CD4-positive, CD25-positive, alpha-beta regulatory T cell (primary cell): ENCODE measurements at regions not wholly inside any gene's neighbourhood (a gene's known extent, or its start where the extent isn't known, plus 50 kb on each side); places are given as distances from the start of the nearest gene placed in this dataset.

Experiments used
- ATAC-seq, 2 donors: fragments of 150-1000 bp; cut with Tn5 transposase; one replicate each; pipeline ENCODE4 v1.10.0; 2021; ENCODE audit warnings: low read depth in 2 of 2, moderate number of reproducible peaks in 2 of 2, moderate library complexity in 1 of 2
- DNase-seq, 3 donors: peaks; one replicate each; pipeline versions ENCODE4 v3.0.0 to v3.0.0-alpha.2; 2012 to 2022; ENCODE audit warnings: mixed read lengths in 1 of 3
- H3K27ac ChIP-seq: one replicate; pipeline ENCODE4 v1.7.0; 2013; ENCODE audit warnings: mild to moderate bottlenecking, low read length; ENCODE audit not compliant: insufficient read depth, poor library complexity, severe bottlenecking
- H3K27me3 ChIP-seq: one replicate; pipeline ENCODE4 v1.7.0; 2013; ENCODE audit warnings: low read length; ENCODE audit not compliant: control insufficient read depth, insufficient read depth
- H3K36me3 ChIP-seq: one replicate; pipeline ENCODE4 v1.7.0; 2013; ENCODE audit warnings: mild to moderate bottlenecking, low read length, moderate library complexity; ENCODE audit not compliant: control insufficient read depth, insufficient read depth
- H3K4me1 ChIP-seq: 2 replicates; pipeline ENCODE4 v1.7.0; 2013; ENCODE audit warnings: mild to moderate bottlenecking, low read length; ENCODE audit not compliant: insufficient read depth, control insufficient read depth, poor library complexity, severe bottlenecking
- H3K4me3 ChIP-seq: one replicate; pipeline ENCODE4 v1.7.0; 2013; ENCODE audit warnings: low read depth, mild to moderate bottlenecking, low read length, moderate library complexity
- H3K9me3 ChIP-seq, 2 experiments: 1 replicate in 1 of 2; 2 replicates in 1 of 2; pipeline ENCODE4 v1.7.0; 2013; ENCODE audit warnings: low read length in 2 of 2, mild to moderate bottlenecking in 1 of 2, moderate library complexity in 1 of 2; ENCODE audit not compliant: control insufficient read depth in 2 of 2
- H3K27ac Mint-ChIP-seq, 3 donors: one replicate each; pipeline ENCODE4 v1.8.0; 2020 to 2022; ENCODE audit warnings: mild to moderate bottlenecking in 3 of 3, mixed read lengths in 3 of 3, moderate library complexity in 2 of 3
- H3K27me3 Mint-ChIP-seq: one replicate; pipeline ENCODE4 v1.8.0; 2022; ENCODE audit warnings: mild to moderate bottlenecking, mixed read lengths
- H3K36me3 Mint-ChIP-seq: one replicate; pipeline ENCODE4 v1.8.0; 2020; ENCODE audit warnings: mixed read lengths
- H3K4me1 Mint-ChIP-seq, 4 donors: one replicate each; pipeline ENCODE4 v1.8.0; 2020 to 2022; ENCODE audit warnings: mixed read lengths in 4 of 4, mild to moderate bottlenecking in 1 of 4
- H3K4me3 Mint-ChIP-seq, 4 donors: one replicate each; pipeline ENCODE4 v1.8.0; 2020 to 2022; ENCODE audit warnings: mild to moderate bottlenecking in 4 of 4, mixed read lengths in 4 of 4, moderate library complexity in 3 of 4
- H3K9me3 Mint-ChIP-seq, 7 donors: one replicate each; pipeline ENCODE4 v1.8.0; 2020 to 2022; ENCODE audit warnings: mixed read lengths in 7 of 7, mild to moderate bottlenecking in 3 of 7, moderate library complexity in 2 of 7

GRCh38 chr17:54795046-54795445, 105.6 kb upstream of the TOM1L1 start:
- Mint-ChIP-seq H3K4me3 (no peak overlapping the region), H3K36me3 (no peaks in the 10 kb centered on the region), H3K4me1 (no peaks in the 10 kb centered on the region), H3K27me3 (peaks cover 4% of the 10 kb centered on the region), H3K9me3 (peaks cover 0 to 8% (median 2%) of the 10 kb centered on the region in 7 donors), H3K27ac (no peak overlapping the region)
- Histone ChIP-seq H3K9me3 (no peaks in the 10 kb centered on the region), H3K27ac (no peak overlapping the region), H3K36me3 (no peaks in the 10 kb centered on the region), H3K27me3 (no peaks in the 10 kb centered on the region), H3K4me3 (no peak overlapping the region), H3K4me1 (no peaks in the 10 kb centered on the region)
- DNase-seq, result no peak
- no peak for ATAC-seq

DNA sequence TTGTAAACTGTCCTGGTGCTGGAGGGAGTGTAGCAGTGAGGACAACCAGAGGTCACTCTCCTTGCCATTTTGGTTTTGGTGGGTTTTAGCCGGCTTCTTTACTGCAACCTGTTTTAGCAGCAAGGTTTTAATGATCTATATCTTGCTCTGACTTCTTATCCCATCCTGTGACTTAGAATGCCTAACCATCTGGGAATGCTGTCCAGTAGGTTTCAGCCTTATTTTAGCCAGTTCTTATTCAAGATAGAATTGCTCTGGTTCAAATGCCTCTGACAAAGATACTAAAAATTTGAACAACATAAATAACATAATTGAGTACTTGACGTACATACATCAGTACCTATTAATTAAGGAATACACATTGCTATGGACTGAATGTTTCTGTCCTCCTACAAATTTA, 93.3 kb upstream of the TOM1L1 start:
- Mint-ChIP-seq H3K27me3 (no peaks in the 10 kb centered on the region), H3K36me3 (peaks cover 3% of the 10 kb centered on the region), H3K9me3 (peaks cover 0 to 5% (median 0%) of the 10 kb centered on the region in 7 donors), H3K27ac (no peak overlapping the region), H3K4me1 (no peaks in the 10 kb centered on the region), H3K4me3 (no peak overlapping the region)
- H3K4me1 ChIP-seq, result no peaks in the 10 kb centered on the region
- DNase-seq, result no peak
- H3K36me3 ChIP-seq, result no peaks in the 10 kb centered on the region
- no peaks in the 10 kb centered on the region for H3K9me3 ChIP-seq
- ATAC-seq, result no peak
- no peak overlapping the region for H3K4me3 ChIP-seq
- H3K27me3 ChIP-seq, result no peaks in the 10 kb centered on the region
- no peak overlapping the region for H3K27ac ChIP-seq

DNA sequence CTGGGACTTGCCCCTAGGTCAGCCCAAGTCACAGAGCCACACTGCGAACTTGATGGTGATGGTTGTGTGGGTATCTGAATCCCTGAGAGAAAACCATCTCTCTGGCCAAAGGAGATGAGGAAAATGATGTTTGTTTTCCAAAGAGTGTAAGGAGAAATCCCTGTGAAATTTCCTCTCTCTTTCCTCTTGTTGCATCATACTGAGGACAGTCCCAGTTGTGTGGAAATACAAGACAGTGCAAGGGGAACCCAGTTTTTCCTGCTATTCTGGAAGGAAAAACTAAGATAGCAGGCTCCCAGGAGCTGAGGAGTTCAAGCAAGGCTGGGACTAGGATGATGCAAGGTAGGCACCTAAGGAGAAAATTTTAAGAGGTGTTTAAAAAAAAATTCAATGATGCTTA, 86.8 kb upstream of the TOM1L1 start:
- no peaks in the 10 kb centered on the region for H3K4me1 Mint-ChIP-seq
- H3K27me3 Mint-ChIP-seq, result no peaks in the 10 kb centered on the region
- no peak overlapping the region for H3K4me3 Mint-ChIP-seq
- H3K9me3 ChIP-seq, result no peaks in the 10 kb centered on the region
- DNase-seq (no peak), ATAC-seq (no peak)
- no peak overlapping the region for H3K4me3 ChIP-seq
- H3K4me1 ChIP-seq, result no peaks in the 10 kb centered on the region
- no peaks in the 10 kb centered on the region for H3K36me3 Mint-ChIP-seq
- H3K36me3 ChIP-seq, result no peaks in the 10 kb centered on the region
- no peaks in the 10 kb centered on the region for H3K27me3 ChIP-seq
- H3K27ac Mint-ChIP-seq, result no peak overlapping the region
- H3K27ac ChIP-seq, result no peak overlapping the region
- peaks cover 0 to 5% (median 0%) of the 10 kb centered on the region in 7 donors for H3K9me3 Mint-ChIP-seq

DNA sequence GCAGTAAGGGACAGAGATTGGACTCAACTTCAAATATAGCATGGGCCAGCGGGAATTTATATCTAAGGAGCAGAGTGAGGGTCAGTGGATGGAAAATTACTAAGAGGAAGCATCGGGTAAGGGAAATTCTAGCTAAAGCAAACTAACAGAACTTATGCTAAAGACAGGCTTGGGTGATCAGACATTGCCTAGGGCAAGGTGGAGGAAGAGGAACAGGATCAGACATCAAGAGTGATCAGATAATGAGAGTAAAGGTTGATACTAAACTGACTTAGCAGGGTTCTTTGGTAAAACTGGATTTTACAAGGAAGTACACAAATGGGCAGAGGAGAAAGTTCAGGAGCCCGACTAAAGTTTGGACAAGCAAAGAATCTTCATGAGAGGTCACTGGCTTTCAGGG, 86.3 kb upstream of the TOM1L1 start:
- Mint-ChIP-seq H3K4me3 (no peak overlapping the region), H3K9me3 (peaks cover 0 to 5% (median 0%) of the 10 kb centered on the region in 7 donors), H3K27ac (no peak overlapping the region), H3K27me3 (no peaks in the 10 kb centered on the region), H3K4me1 (no peaks in the 10 kb centered on the region), H3K36me3 (no peaks in the 10 kb centered on the region)
- no peaks in the 10 kb centered on the region for H3K36me3 ChIP-seq
- ATAC-seq (no peak), DNase-seq (no peak)
- no peaks in the 10 kb centered on the region for H3K27me3 ChIP-seq
- H3K9me3 ChIP-seq, result no peaks in the 10 kb centered on the region
- H3K4me1 ChIP-seq, result no peaks in the 10 kb centered on the region
- H3K27ac ChIP-seq, result no peak overlapping the region
- no peak overlapping the region for H3K4me3 ChIP-seq

GRCh38 chr17:54834086-54834485, 66.6 kb upstream of the TOM1L1 start:
- Mint-ChIP-seq H3K4me1 (no peaks in the 10 kb centered on the region), H3K36me3 (no peaks in the 10 kb centered on the region), H3K27ac (no peak overlapping the region), H3K27me3 (no peaks in the 10 kb centered on the region), H3K9me3 (peaks cover 0 to 5% (median 0%) of the 10 kb centered on the region in 7 donors), H3K4me3 (no peak overlapping the region)
- Histone ChIP-seq H3K9me3 (no peaks in the 10 kb centered on the region), H3K4me3 (no peak overlapping the region), H3K27me3 (no peaks in the 10 kb centered on the region), H3K4me1 (no peaks in the 10 kb centered on the region), H3K27ac (no peak overlapping the region), H3K36me3 (no peaks in the 10 kb centered on the region)
- ATAC-seq (no peak), DNase-seq (no peak)

DNA sequence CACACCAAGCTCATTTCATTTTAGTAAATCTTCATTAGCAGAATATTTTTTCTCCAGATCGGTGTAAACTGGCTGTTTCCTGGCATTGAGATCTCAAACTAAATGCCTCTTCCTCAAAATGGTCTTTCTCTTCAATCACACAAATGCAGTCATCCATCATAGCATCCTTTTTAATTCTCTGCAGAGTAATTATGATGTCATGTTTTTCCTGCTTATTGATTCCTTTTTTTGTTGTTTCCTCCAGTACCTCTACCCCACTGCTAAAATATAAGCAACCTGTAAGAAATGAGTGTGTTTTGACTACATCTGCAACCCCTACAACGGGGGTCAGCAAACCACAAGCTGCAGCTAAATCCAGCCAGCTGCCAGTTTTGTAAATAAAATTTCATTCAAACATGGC, 65.6 kb upstream of the TOM1L1 start:
- Mint-ChIP-seq H3K36me3 (no peaks in the 10 kb centered on the region), H3K27me3 (no peaks in the 10 kb centered on the region)
- no peak for ATAC-seq

DNA sequence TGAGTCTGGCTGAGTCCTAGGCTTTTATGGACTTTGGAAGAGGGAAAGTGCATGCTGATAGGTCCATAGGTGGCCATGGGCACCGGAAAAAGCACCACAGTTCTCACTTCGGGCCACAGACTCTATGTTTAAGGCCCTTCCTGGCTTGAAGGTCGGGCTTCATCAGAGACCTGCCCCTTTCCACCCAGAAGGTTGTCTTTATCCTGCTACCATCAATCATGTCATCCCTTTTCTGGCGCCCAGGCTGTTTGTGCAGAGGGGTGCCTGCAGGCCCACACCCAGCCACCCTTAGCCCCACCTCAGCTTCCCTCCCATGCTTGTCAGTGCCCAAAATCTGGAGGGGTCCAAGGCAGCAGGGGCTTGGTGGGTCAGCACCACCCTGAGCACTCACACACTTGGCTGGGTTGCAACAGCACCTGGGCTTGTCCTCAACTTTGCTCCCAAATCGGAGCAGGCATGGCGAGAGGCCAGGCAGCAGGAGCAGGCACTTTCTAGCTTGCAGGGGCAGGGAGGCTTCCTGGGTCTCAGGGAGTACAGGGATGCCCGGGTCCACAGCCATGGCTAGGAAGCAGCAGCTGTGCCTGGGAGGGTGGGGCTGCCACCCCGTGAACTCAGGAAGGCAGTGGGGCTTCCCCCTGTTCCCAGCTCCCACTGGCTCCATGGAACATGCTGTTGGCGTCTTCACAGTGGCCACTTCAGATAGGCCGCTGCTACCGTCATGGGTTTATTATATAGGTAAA, 63.8 kb upstream of the TOM1L1 start:
- H3K27me3 ChIP-seq, result no peaks in the 10 kb centered on the region
- ATAC-seq (no peak), DNase-seq (no peak)
- no peaks in the 10 kb centered on the region for H3K36me3 ChIP-seq
- H3K27ac Mint-ChIP-seq, result no peak overlapping the region
- no peaks in the 10 kb centered on the region for H3K4me1 Mint-ChIP-seq
- no peaks in the 10 kb centered on the region for H3K27me3 Mint-ChIP-seq
- no peak overlapping the region for H3K4me3 Mint-ChIP-seq
- H3K36me3 Mint-ChIP-seq, result no peaks in the 10 kb centered on the region
- no peak overlapping the region for H3K4me3 ChIP-seq
- H3K4me1 ChIP-seq, result no peaks in the 10 kb centered on the region
- H3K27ac ChIP-seq, result no peak overlapping the region
- H3K9me3 ChIP-seq, result no peaks in the 10 kb centered on the region
- H3K9me3 Mint-ChIP-seq, result peaks cover 0 to 5% (median 0%) of the 10 kb centered on the region in 7 donors

More for the DNA sequence above, 65.6 kb upstream of the TOM1L1 start:
- no peaks in the 10 kb centered on the region for H3K9me3 ChIP-seq
- H3K4me3 ChIP-seq, result no peak overlapping the region
- H3K36me3 ChIP-seq, result no peaks in the 10 kb centered on the region
- no peak overlapping the region for H3K27ac ChIP-seq
- Mint-ChIP-seq H3K4me1 (no peaks in the 10 kb centered on the region), H3K9me3 (peaks cover 0 to 5% (median 0%) of the 10 kb centered on the region in 7 donors), H3K4me3 (no peak overlapping the region), H3K27ac (no peak overlapping the region)
- no peaks in the 10 kb centered on the region for H3K27me3 ChIP-seq
- no peak for DNase-seq
- H3K4me1 ChIP-seq, result no peaks in the 10 kb centered on the region
